Ureter (tissue), 1 donor: ENCODE measurements at regions not wholly inside any gene's neighbourhood (a gene's known extent, or its start where the extent isn't known, plus 50 kb on each side); places are given as distances from the start of the nearest gene placed in this dataset.
"Not testable (repeated sequence)": the region's sequence is repeated elsewhere in the genome, so short reads cannot be mapped to it uniquely, and the experiment has no call there.

ENCODE experiments used
- DNase-seq: peaks from one replicate; pipeline ENCODE4 v3.0.0-alpha.2; 2020; ENCODE audit warnings: low spot score
- donor health status: DM: yes; HTN: yes; CAD: no.

- no peak for DNase-seq
Observed at GRCh38 chr11:121869478-121869877, 246.5 kb downstream of the BLID start.

GRCh38 chr11:121866754-121867153 is 249.3 kb downstream of the BLID start:
- DNase-seq = no peak

DNA sequence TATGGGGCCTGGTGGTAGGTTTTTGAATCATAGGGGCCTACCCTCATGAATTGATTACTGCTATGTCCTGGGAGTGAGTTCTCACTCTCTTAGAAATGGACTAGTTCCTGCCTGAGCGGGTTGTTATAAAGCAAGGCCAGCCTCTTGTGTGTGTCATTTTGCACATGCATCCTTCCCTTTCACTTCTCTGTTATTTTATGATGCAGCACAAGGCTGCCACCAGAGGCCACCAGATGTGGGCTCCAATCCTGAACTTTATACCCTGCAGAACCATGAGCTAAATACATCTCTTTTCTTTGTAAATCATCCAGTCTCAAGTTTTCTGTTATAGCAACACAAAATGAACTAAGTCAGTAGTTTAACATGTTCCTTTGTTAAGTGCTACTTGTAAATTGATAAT is 251.4 kb downstream of the BLID start:
- no peak for DNase-seq

- DNase-seq = no peak
Observed at GRCh38 chr11:121863126-121863525, 252.9 kb downstream of the BLID start.

GRCh38 chr11:121855138-121855537 is 260.9 kb downstream of the BLID start:
- DNase-seq = not testable (repeated sequence)

DNA sequence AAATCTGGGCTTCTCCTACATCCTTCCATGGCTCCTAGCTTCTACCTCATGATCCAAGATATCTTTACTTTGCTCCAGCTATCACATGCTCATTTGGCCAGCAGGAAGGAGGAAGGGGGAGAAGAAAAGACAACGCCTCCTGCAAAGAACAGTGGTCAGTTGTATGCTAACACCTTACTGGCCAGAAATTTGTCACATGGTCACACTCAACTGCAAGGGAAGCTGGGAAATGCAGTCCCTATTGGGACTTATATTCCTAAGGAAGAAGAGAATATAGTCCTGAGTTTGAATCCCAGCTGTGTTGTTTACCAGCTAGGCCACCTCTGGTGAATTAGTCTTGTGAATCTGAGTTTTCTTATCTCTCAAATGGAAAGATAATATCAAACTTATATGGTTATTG is 272.0 kb downstream of the BLID start:
- DNase-seq = no peak

DNA sequence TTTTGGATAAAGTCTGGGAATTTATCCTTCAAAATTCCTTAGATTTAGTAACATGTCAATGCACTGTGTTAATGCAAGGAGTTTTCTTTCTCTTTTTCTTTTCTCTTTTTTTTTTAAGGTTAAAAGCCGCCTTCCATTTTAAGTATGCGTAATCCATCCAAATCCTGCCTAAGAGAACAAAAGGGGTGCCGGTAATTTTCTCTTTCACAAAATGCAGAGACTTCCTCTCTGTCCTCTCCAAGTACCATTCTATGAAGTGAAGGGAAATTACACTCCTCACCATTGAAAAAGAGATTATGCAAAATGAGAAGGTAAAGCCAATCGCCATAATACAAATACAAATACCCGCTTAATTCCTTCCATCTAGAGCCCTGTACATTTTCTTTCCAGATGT is 273.8 kb downstream of the BLID start:
- DNase-seq = no peak

DNA sequence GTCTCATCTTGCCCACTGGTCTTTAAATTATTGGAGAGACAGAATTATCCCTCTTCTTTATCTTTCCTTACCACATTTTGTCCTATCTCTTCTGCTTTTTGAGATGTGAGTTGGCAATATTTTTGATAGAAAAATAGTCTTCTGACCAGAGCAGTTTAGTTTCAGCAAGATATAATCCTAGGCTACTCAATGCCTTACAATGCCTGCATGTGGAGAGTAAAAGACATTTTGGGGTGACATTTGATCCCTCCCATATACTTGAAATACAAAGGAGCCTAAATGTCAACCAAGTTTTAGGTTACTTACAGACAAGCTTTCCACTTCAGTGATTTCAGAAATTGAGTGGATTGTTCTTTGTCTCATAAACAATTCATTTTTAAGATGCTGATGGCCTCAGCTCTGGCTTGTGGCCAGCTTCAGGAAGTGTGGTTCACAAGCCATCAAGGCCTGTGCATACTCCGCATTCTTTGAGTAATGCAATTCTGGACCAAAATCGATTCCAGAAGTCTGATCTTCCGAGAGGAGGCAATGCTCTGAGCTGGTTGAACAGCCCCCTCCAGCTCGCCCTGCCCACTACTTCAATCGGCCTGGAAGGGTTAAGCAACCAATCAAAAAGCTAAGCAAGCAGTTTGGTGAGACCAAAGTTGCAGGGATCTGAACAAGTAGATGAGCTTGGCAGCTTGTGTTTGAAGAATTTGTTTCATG is 274.4 kb downstream of the BLID start:
- no peak for DNase-seq

DNA sequence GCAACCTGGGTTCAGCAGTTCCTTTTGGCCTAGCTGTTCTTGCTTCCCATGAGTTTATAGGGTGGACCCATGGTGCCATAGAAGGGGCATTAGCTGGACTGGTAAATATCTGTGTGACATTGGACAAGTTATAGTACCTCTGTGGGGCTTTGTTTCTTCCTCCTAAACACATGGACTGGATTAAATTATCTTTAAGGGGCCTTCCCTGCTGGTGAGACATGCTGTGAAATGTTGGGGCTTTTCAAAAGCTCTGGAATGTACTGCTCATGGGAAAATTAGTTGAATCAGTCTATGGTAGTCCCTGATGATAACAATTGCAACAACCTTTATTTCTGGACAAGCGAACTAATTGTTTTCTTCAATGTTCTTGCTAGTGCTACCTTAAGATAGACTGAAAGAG is 276.2 kb downstream of the BLID start:
- DNase-seq = no peak

DNA sequence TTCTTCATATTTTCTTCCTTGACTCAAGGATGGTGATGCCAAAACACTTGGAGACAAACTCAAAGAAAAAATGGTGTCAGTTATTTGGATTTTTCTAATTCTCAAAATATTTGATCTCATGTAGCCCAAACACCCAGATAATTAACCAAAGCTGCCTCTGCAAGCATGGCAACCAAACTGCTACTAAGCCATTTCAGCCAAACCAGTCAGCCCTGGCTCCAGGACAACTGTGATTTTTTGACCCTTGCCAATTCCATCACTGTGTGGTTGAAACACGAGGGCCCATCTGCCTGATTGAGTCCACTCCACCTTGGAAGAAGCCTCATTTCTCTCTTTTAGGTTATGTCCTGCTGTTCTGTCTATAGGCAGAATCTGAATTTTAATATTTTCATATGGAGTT is 277.4 kb downstream of the BLID start:
- DNase-seq = no peak

- DNase-seq = no peak
Observed at GRCh38 chr11:121833970-121834369, 282.0 kb downstream of the BLID start.

GRCh38 chr11:121829159-121829643 is 286.8 kb downstream of the BLID start:
- DNase-seq = no peak

DNA sequence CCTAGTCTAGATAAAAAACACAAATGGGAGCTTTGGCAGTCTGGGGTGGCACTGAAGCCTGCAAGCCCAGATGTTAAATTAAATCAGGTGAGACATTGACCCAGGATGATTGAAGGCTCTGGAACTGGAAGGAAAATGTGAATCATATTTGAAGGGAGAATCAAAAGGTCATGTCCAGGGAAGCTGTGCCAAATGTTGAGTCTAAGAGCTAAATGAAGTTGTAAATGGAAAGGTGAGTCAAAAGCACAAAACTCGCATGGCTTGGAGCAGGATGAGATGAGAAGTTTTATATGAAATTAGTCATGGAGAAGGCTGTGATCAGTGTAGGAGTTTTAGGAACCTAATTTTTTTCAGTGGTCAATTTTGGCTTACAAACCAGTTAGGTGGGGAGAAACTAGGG is 301.1 kb downstream of the BLID start:
- no peak for DNase-seq

- no peak for DNase-seq
Observed at GRCh38 chr11:121814296-121814695, 301.7 kb downstream of the BLID start.

- DNase-seq = no peak
Observed at GRCh38 chr11:121810291-121810690, 305.7 kb downstream of the BLID start.

DNA sequence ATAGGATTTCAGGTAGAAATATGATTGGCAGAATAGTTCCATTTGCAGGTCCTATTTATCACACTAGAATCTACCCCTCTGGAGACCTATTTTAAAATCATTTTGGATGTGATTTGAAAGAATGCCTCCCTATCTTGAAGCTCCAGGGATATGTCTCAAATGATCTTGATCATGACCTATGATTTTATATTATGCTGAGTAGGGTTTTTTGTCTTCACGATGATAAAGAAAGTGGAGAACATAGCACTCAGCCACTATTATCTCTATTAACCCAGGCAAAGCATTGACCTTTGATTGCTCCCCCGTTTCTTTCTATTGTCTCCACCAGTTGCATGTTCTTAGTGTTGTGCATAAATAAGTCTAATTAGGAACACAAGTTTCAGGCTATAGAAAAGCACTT is 307.9 kb downstream of the BLID start:
- no peak for DNase-seq

- no peak for DNase-seq
Observed at GRCh38 chr11:121807051-121807450, 309.0 kb downstream of the BLID start.

DNA sequence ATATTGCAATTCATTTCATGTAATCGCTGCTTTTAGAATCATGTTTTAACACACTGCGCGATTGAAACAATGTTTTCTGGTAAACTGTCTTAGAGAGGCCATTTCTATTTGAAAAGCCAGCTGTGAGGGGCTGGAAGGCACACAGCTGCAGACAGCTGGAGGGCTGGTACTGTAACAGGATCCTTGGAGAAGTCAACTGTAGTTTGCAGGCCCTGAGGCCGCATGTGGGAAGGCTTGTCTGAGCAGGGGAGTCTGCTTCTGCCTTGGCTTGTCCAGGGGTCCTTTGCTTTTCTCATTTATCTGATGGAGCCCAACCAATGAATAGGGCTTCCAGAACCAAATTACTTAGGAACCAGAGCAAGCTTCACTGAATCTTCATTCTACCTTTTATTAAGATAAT is 313.5 kb downstream of the BLID start:
- DNase-seq = no peak

DNA sequence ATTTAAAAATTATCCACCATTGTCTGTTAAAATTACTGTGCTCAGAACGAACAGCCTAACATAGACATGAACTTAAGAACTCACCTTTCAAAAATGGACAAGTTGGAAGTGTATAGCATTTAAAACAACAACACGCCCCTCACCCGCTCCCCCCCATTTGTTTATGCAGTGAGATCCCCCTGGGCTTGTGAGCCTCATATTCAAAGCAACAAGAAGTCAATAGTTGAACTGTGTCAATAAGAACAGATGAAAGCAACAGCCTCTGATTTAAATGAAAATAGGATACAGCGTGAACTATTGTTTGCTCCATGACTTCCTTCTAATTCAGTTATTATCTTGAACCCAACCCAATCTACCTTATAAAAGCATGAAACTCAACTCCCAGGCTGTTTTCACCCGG is 314.2 kb downstream of the BLID start:
- no peak for DNase-seq

GRCh38 chr11:121801394-121801748 is 314.6 kb downstream of the BLID start:
- DNase-seq = no peak

GRCh38 chr11:121800731-121801393 is 315.2 kb downstream of the BLID start:
- DNase-seq = no peak

DNA sequence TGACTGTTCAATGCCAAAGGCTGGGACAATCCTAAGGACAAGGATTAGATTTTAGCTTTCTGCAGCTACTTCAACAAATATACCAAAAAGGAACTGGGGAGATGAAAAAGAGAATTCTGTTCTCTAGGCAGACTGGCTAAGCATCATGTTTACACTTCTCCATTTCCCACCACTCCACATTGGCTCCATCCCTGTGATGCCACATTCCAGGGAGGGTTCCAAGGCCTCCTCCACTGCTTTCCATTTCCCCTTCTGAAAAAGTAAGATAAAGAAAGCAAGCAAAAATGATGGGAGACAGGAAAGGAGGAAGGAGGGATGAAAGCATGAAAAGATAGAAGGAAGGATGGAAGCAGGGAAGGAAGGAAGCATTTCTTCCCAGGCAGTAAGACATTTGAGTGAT is 315.8 kb downstream of the BLID start:
- DNase-seq = no peak

GRCh38 chr11:121797496-121797895 is 318.5 kb downstream of the BLID start:
- no peak for DNase-seq

DNA sequence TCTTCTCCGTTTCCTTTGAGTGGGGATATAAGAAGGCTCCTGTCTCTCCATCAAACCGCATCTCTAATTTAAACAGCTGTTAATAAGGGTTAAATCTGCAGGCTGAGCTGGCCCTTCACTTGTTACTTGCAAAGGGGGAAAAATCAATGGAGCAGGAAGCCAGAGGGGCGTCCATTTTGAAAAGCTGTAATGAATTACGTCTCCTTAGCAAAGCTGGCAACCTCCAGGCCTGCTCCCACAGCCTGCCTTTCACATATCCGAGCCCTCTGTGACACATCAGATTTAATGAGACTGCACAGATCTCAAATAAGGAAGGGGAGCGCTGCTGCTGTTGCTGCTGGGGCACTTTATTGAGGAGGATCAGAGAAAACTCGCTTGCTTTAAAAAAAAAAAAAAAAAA is 320.8 kb downstream of the BLID start:
- DNase-seq = no peak
